NCI-H1417 (cell line): ENCODE measurements at regions not wholly inside any gene's neighbourhood (a gene's known extent, or its start where the extent isn't known, plus 50 kb on each side); places are given as distances from the start of the nearest gene placed in this dataset.

Source experiments
- DNase-seq, 3 experiments: peaks; one replicate each; lab custom pipeline; 2025; lab: John Stamatoyannopoulos, UW

GRCh38 chr12:76706761-76707160, 57.2 kb upstream of the ZDHHC17 start:
- no peak for DNase-seq

GRCh38 chr12:76707772-76708171, 56.1 kb upstream of the ZDHHC17 start:
- no peak for DNase-seq

GRCh38 chr12:76708296-76708695, 55.6 kb upstream of the ZDHHC17 start:
- no peak for DNase-seq

GRCh38 chr12:76711241-76711640, 52.7 kb upstream of the ZDHHC17 start:
- DNase-seq: no peak

GRCh38 chr12:76713130-76713529, 50.8 kb upstream of the ZDHHC17 start:
- no peak for DNase-seq

GRCh38 chr12:76713986-76714385, 49.9 kb upstream of the ZDHHC17 start:
- no peak for DNase-seq
